PFSK-1 (cell line): ENCODE measurements at regions not wholly inside any gene's neighbourhood (a gene's known extent, or its start where the extent isn't known, plus 50 kb on each side); places are given as distances from the start of the nearest gene placed in this dataset.

ENCODE experiments used
- FOXP2 ChIP-seq: optimal IDR thresholded peaks from 2 replicates; pipeline ENCODE3; 2011; ENCODE audit warnings: borderline replicate concordance, control low read depth, inconsistent platforms; ENCODE audit not compliant: insufficient read depth; ENCODE audit errors: extremely low read length, extremely low read depth
- POLR2AphosphoS5 ChIP-seq: IDR thresholded peaks from 2 replicates; pipeline ENCODE4 v1.6.1; 2012; ENCODE audit warnings: low read depth, mild to moderate bottlenecking, control low read depth, low read length, moderate library complexity
- REST ChIP-seq, 2 experiments: IDR thresholded peaks; 2 replicates each; pipeline versions ENCODE4 v1.6.1 to v1.8.0; 2011 to 2012; ENCODE audit warnings: low read depth in 2 of 2, low read length in 2 of 2, control low read depth in 1 of 2, inconsistent platforms in 1 of 2, mild to moderate bottlenecking in 1 of 2, moderate library complexity in 1 of 2; ENCODE audit not compliant: insufficient read depth in 1 of 2
- SIN3A ChIP-seq: IDR thresholded peaks from 2 replicates; pipeline ENCODE4 v1.6.1; 2012; ENCODE audit warnings: mild to moderate bottlenecking, low read length, moderate library complexity, borderline replicate concordance; ENCODE audit not compliant: insufficient read depth
- TAF1 ChIP-seq: IDR thresholded peaks from 2 replicates; pipeline ENCODE4 v1.6.1; 2012; ENCODE audit warnings: low read length, control low read depth, borderline replicate concordance; ENCODE audit not compliant: insufficient read depth

GRCh38 chr14:98433436-98433835, 838.6 kb downstream of the BCL11B start:
- TF ChIP-seq SIN3A (no peak), FOXP2 (no peak), POLR2AphosphoS5 (no peak), REST (IDR thresholded peaks at IDR 0.05; ENCODE audit: insufficient read depth in 1 of 2, low read depth in 2 of 2, low read length in 2 of 2) (no peak), TAF1 (no peak)

GRCh38 chr14:98437113-98437512, 834.9 kb downstream of the BCL11B start:
- TF ChIP-seq POLR2AphosphoS5 = no peak
- no peak for TF ChIP-seq REST (IDR thresholded peaks at IDR 0.05; ENCODE audit: insufficient read depth in 1 of 2, low read depth in 2 of 2, low read length in 2 of 2)
- TF ChIP-seq TAF1 = no peak
- TF ChIP-seq FOXP2 = no peak
- TF ChIP-seq SIN3A = no peak

GRCh38 chr14:98444077-98444476, 827.9 kb downstream of the BCL11B start:
- no peak for TF ChIP-seq FOXP2
- TF ChIP-seq REST (IDR thresholded peaks at IDR 0.05; ENCODE audit: insufficient read depth in 1 of 2, low read depth in 2 of 2, low read length in 2 of 2) = no peak
- no peak for TF ChIP-seq TAF1
- no peak for TF ChIP-seq SIN3A
- no peak for TF ChIP-seq POLR2AphosphoS5

DNA sequence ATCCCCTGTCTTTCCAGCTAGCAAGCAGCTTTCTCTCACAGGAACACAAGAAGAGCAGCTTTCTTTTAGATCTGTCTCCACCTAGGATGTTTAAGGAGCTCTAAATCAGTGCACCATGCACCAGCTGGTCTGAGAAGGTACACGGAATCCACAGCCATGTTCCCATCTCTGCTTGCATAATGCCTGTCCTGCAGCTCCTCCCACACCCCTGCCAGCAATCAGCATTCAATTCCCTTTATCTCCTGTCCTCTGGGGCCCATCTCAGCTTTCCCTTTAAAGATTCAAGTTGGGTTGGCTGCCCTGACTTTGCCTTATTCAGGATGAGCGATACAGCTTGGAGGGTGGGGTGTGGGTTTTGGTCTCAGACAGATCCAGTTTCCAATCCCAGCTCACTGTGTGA, 826.3 kb downstream of the BCL11B start:
- TF ChIP-seq TAF1 (no peak), POLR2AphosphoS5 (no peak), SIN3A (no peak), REST (IDR thresholded peaks at IDR 0.05; ENCODE audit: insufficient read depth in 1 of 2, low read depth in 2 of 2, low read length in 2 of 2) (no peak), FOXP2 (no peak)

DNA sequence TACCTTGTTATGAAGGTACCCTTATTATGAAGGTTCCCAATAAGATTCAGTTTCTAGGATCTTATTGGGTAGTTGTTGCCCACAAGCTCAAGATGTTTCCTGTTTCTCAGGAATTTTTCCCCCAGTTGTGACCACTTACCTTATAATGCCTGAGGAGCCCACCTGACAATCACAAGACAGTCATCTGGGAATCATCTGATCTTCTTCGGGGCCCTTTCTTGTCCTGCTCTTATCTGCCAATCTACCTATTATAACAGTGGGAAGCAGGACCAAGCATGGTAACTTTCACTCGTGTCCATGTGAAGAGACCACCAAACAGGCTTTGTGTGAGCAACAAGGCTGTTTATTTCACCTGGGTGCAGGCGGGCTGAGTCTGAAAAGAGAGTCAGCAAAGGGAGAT, 825.5 kb downstream of the BCL11B start:
- no peak for TF ChIP-seq REST (IDR thresholded peaks at IDR 0.05; ENCODE audit: insufficient read depth in 1 of 2, low read depth in 2 of 2, low read length in 2 of 2)
- no peak for TF ChIP-seq SIN3A
- TF ChIP-seq FOXP2 = no peak
- no peak for TF ChIP-seq TAF1
- TF ChIP-seq POLR2AphosphoS5 = no peak
